ENCODE measurements at regions not wholly inside any gene's neighbourhood (a gene's known extent, or its start where the extent isn't known, plus 50 kb on each side); places are given as distances from the start of the nearest gene placed in this dataset.

GRCh38 chr6:119539066-119539746 is 189.6 kb upstream of the MAN1A1 start:
- 80% methylated on average over 1 of the region's 3 CpGs; no CpG with 5 or more reads in 1 of the 2 donors for WGBS, 2 donors (ENCODE audit: low coverage in 1 of 2)
- Histone ChIP-seq H3K4me3 (no peak overlapping the region), H3K36me3 (no peaks in the 10 kb centered on the region), H3K27ac (no peak overlapping the region), H3K27me3 (no peaks in the 10 kb centered on the region), H3K9me3 (no peaks in the 10 kb centered on the region), H3K4me1 (peaks cover 2 to 32% (median 11%) of the 10 kb centered on the region in 3 donors)
- TF ChIP-seq CTCF (IDR thresholded peaks at IDR 0.05) (no peak), EP300 (IDR thresholded peaks at IDR 0.05) (no peak), POLR2A (IDR thresholded peaks at IDR 0.05) (no peak), POLR2AphosphoS5 (IDR thresholded peaks at IDR 0.05) (no peak)
- no peak for ATAC-seq

- TF ChIP-seq POLR2A (IDR thresholded peaks at IDR 0.05) (no peak), EP300 (IDR thresholded peaks at IDR 0.05) (no peak), CTCF (IDR thresholded peaks at IDR 0.05) (no peak), POLR2AphosphoS5 (IDR thresholded peaks at IDR 0.05) (no peak)
- H3K36me3 ChIP-seq: no peaks in the 10 kb centered on the region
- 76 to 78% methylated on average over 5 of the region's 5 CpGs for WGBS, 2 donors (ENCODE audit: low coverage in 1 of 2)
- no peak overlapping the region for H3K27ac ChIP-seq
- H3K9me3 ChIP-seq: no peaks in the 10 kb centered on the region
- H3K4me1 ChIP-seq: peaks cover 2 to 30% (median 14%) of the 10 kb centered on the region in 3 donors
- no peak for ATAC-seq
- no peak overlapping the region for H3K4me3 ChIP-seq
- no peaks in the 10 kb centered on the region for H3K27me3 ChIP-seq
These were observed 187.1 kb upstream of the MAN1A1 start for GRCh38 chr6:119536666-119537065.

- Histone ChIP-seq H3K27ac (no peak overlapping the region), H3K4me3 (no peak overlapping the region), H3K27me3 (no peaks in the 10 kb centered on the region), H3K36me3 (no peaks in the 10 kb centered on the region), H3K4me1 (peaks cover 0 to 17% (median 8%) of the 10 kb centered on the region in 3 donors), H3K9me3 (no peaks in the 10 kb centered on the region)
- 88 to 100% methylated on average over 1 of the region's 1 CpG for whole genome bisulfite sequencing, 2 donors (ENCODE audit: low coverage in 1 of 2)
- ATAC-seq: no peak
- TF ChIP-seq POLR2A (IDR thresholded peaks at IDR 0.05) (no peak), CTCF (IDR thresholded peaks at IDR 0.05) (no peak), POLR2AphosphoS5 (IDR thresholded peaks at IDR 0.05) (no peak), EP300 (IDR thresholded peaks at IDR 0.05) (no peak)
These were observed 185.8 kb upstream of the MAN1A1 start for GRCh38 chr6:119535332-119535731.

GRCh38 chr6:119533603-119534279 is 184.2 kb upstream of the MAN1A1 start:
- H3K4me1 ChIP-seq: peaks cover 0 to 13% (median 4%) of the 10 kb centered on the region in 3 donors
- no peaks in the 10 kb centered on the region for H3K27me3 ChIP-seq
- no peaks in the 10 kb centered on the region for H3K9me3 ChIP-seq
- 16 to 38% methylated on average over 3 to 5 of the region's 5 CpGs for WGBS, 2 donors (ENCODE audit: low coverage in 1 of 2)
- no peak overlapping the region for H3K4me3 ChIP-seq
- H3K27ac ChIP-seq: peak overlapping the region in 3 of 4 donors; percentile 11 to 20 (median 15)
- peak; percentile 72 for ATAC-seq
- peak; percentile 22 for TF ChIP-seq POLR2AphosphoS5 (IDR thresholded peaks at IDR 0.05)
- TF ChIP-seq POLR2A (IDR thresholded peaks at IDR 0.05): no peak
- no peak for TF ChIP-seq EP300 (IDR thresholded peaks at IDR 0.05)
- no peak for TF ChIP-seq CTCF (IDR thresholded peaks at IDR 0.05)
- H3K36me3 ChIP-seq: no peaks in the 10 kb centered on the region

GRCh38 chr6:119527231-119527578 is 177.6 kb upstream of the MAN1A1 start:
- Histone ChIP-seq H3K36me3 (no peaks in the 10 kb centered on the region), H3K9me3 (no peaks in the 10 kb centered on the region), H3K27ac (no peak overlapping the region), H3K4me3 (no peak overlapping the region), H3K4me1 (peaks cover 0 to 5% (median 3%) of the 10 kb centered on the region in 3 donors), H3K27me3 (no peaks in the 10 kb centered on the region)
- TF ChIP-seq EP300 (IDR thresholded peaks at IDR 0.05) (no peak), POLR2AphosphoS5 (IDR thresholded peaks at IDR 0.05) (no peak), CTCF (IDR thresholded peaks at IDR 0.05) (no peak), POLR2A (IDR thresholded peaks at IDR 0.05) (no peak)
- no peak for ATAC-seq
- WGBS, 2 donors (ENCODE audit: low coverage in 1 of 2): 16 to 34% methylated on average over 2 of the region's 2 CpGs

Measured in gastroesophageal sphincter (tissue), 4 donors.